ENCODE measurements at regions not wholly inside any gene's neighbourhood (a gene's known extent, or its start where the extent isn't known, plus 50 kb on each side); places are given as distances from the start of the nearest gene placed in this dataset.

GRCh38 chr4:42824278-42824977, 68.1 kb upstream of the GRXCR1 start:
- Mint-ChIP-seq H3K36me3 (ENCODE audit: low read depth) (no peaks in the 10 kb centered on the region), H3K4me1 (ENCODE audit: low read depth) (no peaks in the 10 kb centered on the region), H3K27me3 (ENCODE audit: low read depth) (peaks cover 2% of the 10 kb centered on the region), H3K9me3 (no peaks in the 10 kb centered on the region), H3K4me3 (ENCODE audit: low read depth) (no peak overlapping the region), H3K27ac (no peak overlapping the region)
- intact Hi-C loops (cut with micrococcal nuclease) = no loop called here
- no peak for DNase-seq (ENCODE audit: low spot score)

- Mint-ChIP-seq H3K4me3 (ENCODE audit: low read depth) (no peak overlapping the region), H3K27ac (no peak overlapping the region), H3K9me3 (no peaks in the 10 kb centered on the region), H3K4me1 (ENCODE audit: low read depth) (no peaks in the 10 kb centered on the region), H3K36me3 (ENCODE audit: low read depth) (no peaks in the 10 kb centered on the region), H3K27me3 (ENCODE audit: low read depth) (peaks cover 3% of the 10 kb centered on the region)
- no peak for DNase-seq (ENCODE audit: low spot score)
- intact Hi-C loops (cut with micrococcal nuclease) = no loop called here
Observed at GRCh38 chr4:42821230-42821629, 71.3 kb upstream of the GRXCR1 start.

- no peak overlapping the region for H3K4me3 Mint-ChIP-seq (ENCODE audit: low read depth)
- H3K36me3 Mint-ChIP-seq (ENCODE audit: low read depth) = no peaks in the 10 kb centered on the region
- no peaks in the 10 kb centered on the region for H3K9me3 Mint-ChIP-seq
- DNase-seq (ENCODE audit: low spot score) = no peak
- H3K4me1 Mint-ChIP-seq (ENCODE audit: low read depth) = no peaks in the 10 kb centered on the region
- H3K27ac Mint-ChIP-seq = no peak overlapping the region
- intact Hi-C loops (cut with micrococcal nuclease) = no loop called here
- peaks cover 3% of the 10 kb centered on the region for H3K27me3 Mint-ChIP-seq (ENCODE audit: low read depth)
Observed at GRCh38 chr4:42819863-42820514, 72.5 kb upstream of the GRXCR1 start.

- Mint-ChIP-seq H3K4me1 (ENCODE audit: low read depth) (no peaks in the 10 kb centered on the region), H3K4me3 (ENCODE audit: low read depth) (no peak overlapping the region), H3K36me3 (ENCODE audit: low read depth) (no peaks in the 10 kb centered on the region), H3K27me3 (ENCODE audit: low read depth) (peaks cover 3% of the 10 kb centered on the region), H3K9me3 (no peaks in the 10 kb centered on the region), H3K27ac (no peak overlapping the region)
- no peak for DNase-seq (ENCODE audit: low spot score)
- intact Hi-C loops (cut with micrococcal nuclease) = no loop called here
Observed at GRCh38 chr4:42817913-42818312, 74.6 kb upstream of the GRXCR1 start.

GRCh38 chr4:42816880-42817400, 75.6 kb upstream of the GRXCR1 start:
- peaks cover 3% of the 10 kb centered on the region for H3K27me3 Mint-ChIP-seq (ENCODE audit: low read depth)
- no peak overlapping the region for H3K27ac Mint-ChIP-seq
- H3K4me3 Mint-ChIP-seq (ENCODE audit: low read depth) = no peak overlapping the region
- no peaks in the 10 kb centered on the region for H3K4me1 Mint-ChIP-seq (ENCODE audit: low read depth)
- DNase-seq (ENCODE audit: low spot score) = no peak
- intact Hi-C loops (cut with micrococcal nuclease) = no loop called here
- H3K9me3 Mint-ChIP-seq = no peaks in the 10 kb centered on the region
- H3K36me3 Mint-ChIP-seq (ENCODE audit: low read depth) = no peaks in the 10 kb centered on the region

GRCh38 chr4:42816189-42816879, 76.2 kb upstream of the GRXCR1 start:
- DNase-seq (ENCODE audit: low spot score) = no peak
- Mint-ChIP-seq H3K36me3 (ENCODE audit: low read depth) (no peaks in the 10 kb centered on the region), H3K4me3 (ENCODE audit: low read depth) (no peak overlapping the region), H3K27ac (no peak overlapping the region), H3K9me3 (no peaks in the 10 kb centered on the region), H3K27me3 (ENCODE audit: low read depth) (peaks cover 3% of the 10 kb centered on the region), H3K4me1 (ENCODE audit: low read depth) (no peaks in the 10 kb centered on the region)
- intact Hi-C loops (cut with micrococcal nuclease) = no loop called here

GRCh38 chr4:42809419-42810084, 83.0 kb upstream of the GRXCR1 start:
- Mint-ChIP-seq H3K27me3 (ENCODE audit: low read depth) (no peaks in the 10 kb centered on the region), H3K36me3 (ENCODE audit: low read depth) (no peaks in the 10 kb centered on the region), H3K4me1 (ENCODE audit: low read depth) (no peaks in the 10 kb centered on the region), H3K4me3 (ENCODE audit: low read depth) (no peak overlapping the region), H3K27ac (no peak overlapping the region), H3K9me3 (no peaks in the 10 kb centered on the region)
- DNase-seq (ENCODE audit: low spot score) = no peak
- intact Hi-C loops (cut with micrococcal nuclease) = no loop called here

- no peak overlapping the region for H3K4me3 Mint-ChIP-seq (ENCODE audit: low read depth)
- DNase-seq (ENCODE audit: low spot score) = no peak
Observed at GRCh38 chr4:42806303-42806835, 86.1 kb upstream of the GRXCR1 start.

GRCh38 chr4:42789041-42789567, 103.4 kb upstream of the GRXCR1 start:
- intact Hi-C loops (cut with micrococcal nuclease) = no loop called here
- H3K9me3 Mint-ChIP-seq = no peaks in the 10 kb centered on the region
- H3K36me3 Mint-ChIP-seq (ENCODE audit: low read depth) = no peaks in the 10 kb centered on the region
- H3K4me3 Mint-ChIP-seq (ENCODE audit: low read depth) = no peak overlapping the region
- peaks cover 7% of the 10 kb centered on the region for H3K4me1 Mint-ChIP-seq (ENCODE audit: low read depth)
- no peak overlapping the region for H3K27ac Mint-ChIP-seq
- DNase-seq (ENCODE audit: low spot score) = no peak
- no peaks in the 10 kb centered on the region for H3K27me3 Mint-ChIP-seq (ENCODE audit: low read depth)

More at GRCh38 chr4:42806303-42806835, 86.1 kb upstream of the GRXCR1 start:
- Mint-ChIP-seq H3K27me3 (ENCODE audit: low read depth) (no peaks in the 10 kb centered on the region), H3K9me3 (peaks cover 6% of the 10 kb centered on the region), H3K4me1 (ENCODE audit: low read depth) (no peaks in the 10 kb centered on the region), H3K36me3 (ENCODE audit: low read depth) (no peaks in the 10 kb centered on the region), H3K27ac (no peak overlapping the region)
- intact Hi-C loops (cut with micrococcal nuclease) = no loop called here

GRCh38 chr4:42787079-42787463, 105.4 kb upstream of the GRXCR1 start:
- intact Hi-C loops (cut with micrococcal nuclease) = no loop called here
- Mint-ChIP-seq H3K27me3 (ENCODE audit: low read depth) (peaks cover 1% of the 10 kb centered on the region), H3K4me1 (ENCODE audit: low read depth) (peaks cover 7% of the 10 kb centered on the region), H3K27ac (no peak overlapping the region), H3K36me3 (ENCODE audit: low read depth) (no peaks in the 10 kb centered on the region), H3K4me3 (ENCODE audit: low read depth) (no peak overlapping the region), H3K9me3 (no peaks in the 10 kb centered on the region)
- no peak for DNase-seq (ENCODE audit: low spot score)

- no peak overlapping the region for H3K4me3 Mint-ChIP-seq (ENCODE audit: low read depth)
Observed at GRCh38 chr4:42786350-42787078, 106.0 kb upstream of the GRXCR1 start.

GRCh38 chr4:42785817-42786216, 106.7 kb upstream of the GRXCR1 start:
- Mint-ChIP-seq H3K27me3 (ENCODE audit: low read depth) (peaks cover 1% of the 10 kb centered on the region), H3K4me1 (ENCODE audit: low read depth) (peaks cover 7% of the 10 kb centered on the region), H3K9me3 (no peaks in the 10 kb centered on the region), H3K36me3 (ENCODE audit: low read depth) (no peaks in the 10 kb centered on the region), H3K4me3 (ENCODE audit: low read depth) (no peak overlapping the region), H3K27ac (no peak overlapping the region)
- no peak for DNase-seq (ENCODE audit: low spot score)
- intact Hi-C loops (cut with micrococcal nuclease) = no loop called here

More at GRCh38 chr4:42786350-42787078, 106.0 kb upstream of the GRXCR1 start:
- Mint-ChIP-seq H3K36me3 (ENCODE audit: low read depth) (no peaks in the 10 kb centered on the region), H3K27me3 (ENCODE audit: low read depth) (peaks cover 1% of the 10 kb centered on the region), H3K4me1 (ENCODE audit: low read depth) (peaks cover 7% of the 10 kb centered on the region), H3K9me3 (no peaks in the 10 kb centered on the region), H3K27ac (no peak overlapping the region)
- intact Hi-C loops (cut with micrococcal nuclease) = no loop called here
- DNase-seq (ENCODE audit: low spot score) = no peak
